NCI-H2171 treated with DMSO at 0.1 percent for 48 hours (cell line): ENCODE measurements at regions not wholly inside any gene's neighbourhood (a gene's known extent, or its start where the extent isn't known, plus 50 kb on each side); places are given as distances from the start of the nearest gene placed in this dataset.
"Not testable (repeated sequence)": the region's sequence is repeated elsewhere in the genome, so short reads cannot be mapped to it uniquely, and the experiment has no call there.

Source experiments
- DNase-seq: peaks from one replicate; lab custom pipeline; 2025; lab: John Stamatoyannopoulos, UW

GRCh38 chr16:23013484-23013883 is 135.8 kb downstream of the USP31 start:
- DNase-seq = no peak

DNA sequence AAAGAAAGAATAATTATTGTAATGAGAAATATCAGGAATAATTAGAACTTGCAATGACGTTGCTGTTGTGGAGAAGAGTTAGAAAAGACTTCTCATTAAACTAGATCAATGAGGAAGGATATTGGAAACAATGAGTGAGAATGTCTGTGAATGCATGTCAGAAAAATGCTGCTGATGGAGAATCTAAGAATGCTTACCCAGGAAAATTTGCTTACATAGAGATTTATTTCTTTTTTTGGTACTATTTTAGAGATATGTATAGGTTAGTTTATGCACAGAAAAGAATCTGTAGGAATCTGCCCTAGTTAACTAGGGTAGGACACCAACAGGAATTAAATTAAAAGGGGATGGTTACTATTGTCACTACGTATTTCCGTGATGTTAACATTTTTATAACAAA is 140.2 kb downstream of the USP31 start:
- DNase-seq = no peak

GRCh38 chr16:23008041-23008440 is 141.2 kb downstream of the USP31 start:
- no peak for DNase-seq

- no peak for DNase-seq
These were observed 142.9 kb downstream of the USP31 start for GRCh38 chr16:23006380-23006779.

- no peak for DNase-seq
These were observed 143.3 kb downstream of the USP31 start for GRCh38 chr16:23005951-23006350.

DNA sequence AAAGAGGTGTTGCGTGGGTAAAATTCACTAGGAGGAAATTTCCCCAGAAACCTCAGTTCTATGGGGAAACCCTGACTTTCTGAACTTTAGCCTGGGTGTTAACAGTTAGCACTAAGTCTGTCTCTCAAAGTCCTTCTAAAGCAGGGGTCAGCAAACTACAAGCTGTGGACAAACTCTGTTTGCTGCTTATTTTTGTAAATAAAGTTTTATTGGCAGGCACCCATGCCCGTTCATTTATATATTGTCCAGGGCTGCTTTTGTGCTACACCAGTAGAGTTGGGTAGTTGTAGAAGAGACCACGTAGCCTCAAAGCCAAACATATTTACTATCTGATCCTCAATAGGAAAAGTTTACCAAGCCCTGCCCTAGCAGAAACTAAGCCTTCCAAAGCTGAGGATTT is 159.7 kb downstream of the USP31 start:
- no peak for DNase-seq

- DNase-seq = no peak
These were observed 165.6 kb downstream of the USP31 start for GRCh38 chr16:22983614-22984013.

DNA sequence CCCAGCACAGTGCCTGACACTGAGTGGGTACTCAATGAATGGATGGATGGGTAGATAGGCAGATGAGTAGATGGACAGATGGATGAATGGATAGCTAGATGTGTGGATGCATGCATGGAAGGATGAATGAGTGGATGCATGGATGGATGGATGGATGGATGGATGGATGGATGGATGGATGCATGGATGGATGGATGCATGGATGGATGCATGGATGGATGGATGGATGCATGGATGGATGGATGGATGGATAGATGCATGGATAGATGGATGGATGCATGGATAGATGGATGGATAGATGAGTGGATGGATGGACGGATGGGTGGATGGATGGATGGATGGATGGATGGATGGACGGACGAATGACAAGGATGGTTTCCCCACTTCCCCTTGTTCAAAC is 166.6 kb downstream of the HS3ST2 start:
- DNase-seq = not testable (repeated sequence)

GRCh38 chr16:22979038-22979437 is 165.1 kb downstream of the HS3ST2 start:
- DNase-seq = no peak

DNA sequence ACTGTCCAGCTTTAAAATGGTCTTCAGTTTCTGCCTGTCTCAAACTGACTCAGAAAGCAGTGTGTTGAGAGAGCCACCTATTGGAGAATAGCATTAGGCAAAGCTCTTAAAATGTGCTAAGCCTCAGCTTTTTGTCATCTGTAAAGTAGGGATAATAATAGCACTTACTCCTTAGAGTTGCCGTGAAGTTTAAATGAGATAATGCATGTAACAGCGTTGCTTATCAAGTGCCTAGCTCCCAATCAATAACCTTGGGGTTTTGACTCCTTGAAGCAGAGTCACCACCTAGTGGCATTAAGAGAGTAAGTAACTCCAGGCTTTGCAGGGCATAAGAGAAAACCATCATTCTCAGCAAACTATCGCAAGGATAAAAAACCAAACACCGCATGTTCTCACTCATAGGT is 163.3 kb downstream of the HS3ST2 start:
- peak; percentile 14 for DNase-seq

GRCh38 chr16:22973522-22973921 is 159.6 kb downstream of the HS3ST2 start:
- no peak for DNase-seq

GRCh38 chr16:22971346-22971924 is 157.5 kb downstream of the HS3ST2 start:
- no peak for DNase-seq

DNA sequence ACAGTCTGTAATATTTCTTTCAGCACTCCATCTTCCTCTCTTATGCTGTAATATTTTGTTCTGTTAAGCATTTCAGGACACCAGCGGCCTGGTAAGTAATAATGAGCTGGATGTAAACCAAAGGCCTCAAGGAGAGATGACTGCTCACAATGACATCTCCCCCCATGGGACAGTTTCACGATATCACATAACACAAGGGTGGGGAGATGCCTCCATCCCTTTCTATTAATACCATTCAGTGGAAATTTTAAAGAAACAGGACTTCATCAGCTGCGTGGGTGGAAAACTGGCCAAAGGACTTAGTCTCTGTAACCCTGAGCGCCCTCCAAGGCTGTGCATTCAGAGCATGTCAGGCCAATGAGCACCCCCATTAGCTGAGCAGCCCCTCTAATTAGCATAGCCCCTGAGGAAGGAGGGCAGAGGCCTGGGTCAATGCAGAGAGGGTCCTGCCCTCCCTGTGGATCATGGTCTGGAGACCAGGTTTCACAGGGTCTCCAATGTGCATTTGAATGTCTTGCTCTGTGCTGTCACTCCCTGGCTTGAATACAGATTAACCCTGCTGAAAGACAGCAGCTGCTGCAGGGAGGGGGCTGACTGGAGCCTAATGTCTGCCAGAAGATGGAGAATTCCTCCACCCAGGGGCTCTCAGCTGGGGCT is 156.4 kb downstream of the HS3ST2 start:
- no peak for DNase-seq

DNA sequence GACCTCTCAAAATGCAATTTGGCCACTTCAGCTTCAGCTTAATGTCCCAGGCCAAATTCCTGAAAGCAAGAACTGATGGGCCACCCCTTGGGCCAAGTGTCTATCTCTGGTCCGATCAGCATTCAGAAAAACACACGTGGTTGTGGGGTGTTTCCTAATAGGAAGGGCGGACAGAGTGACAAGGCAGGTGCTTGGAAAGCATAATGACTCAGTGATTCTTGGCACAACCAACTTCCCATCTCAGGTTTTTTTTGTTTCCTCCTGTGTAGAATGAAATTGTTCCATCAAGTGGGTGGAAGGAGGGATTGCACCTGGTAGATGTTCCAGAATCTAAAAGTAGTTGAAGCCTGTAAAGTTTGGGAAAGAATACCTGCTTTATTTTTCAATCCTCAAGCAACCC is 155.6 kb downstream of the HS3ST2 start:
- DNase-seq = no peak

DNA sequence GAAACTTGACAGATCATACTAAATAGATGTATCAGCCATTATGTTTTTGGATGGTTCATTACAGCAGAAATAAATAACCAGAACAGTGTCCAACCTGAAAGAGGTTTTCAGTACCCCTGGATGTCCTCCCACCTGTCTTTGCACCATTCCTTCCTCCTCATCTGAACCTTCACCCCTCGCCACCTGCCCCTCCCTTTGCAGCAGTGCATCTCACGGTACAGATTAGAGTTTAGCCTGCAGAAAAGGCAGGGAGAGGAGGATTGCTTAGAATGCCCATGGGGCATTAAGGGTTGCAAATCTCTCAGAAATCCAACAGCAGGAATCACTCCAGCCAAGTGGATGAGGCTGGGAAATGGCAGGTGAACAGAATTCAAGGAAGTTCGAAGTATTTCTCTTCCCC is 155.0 kb downstream of the HS3ST2 start:
- no peak for DNase-seq

DNA sequence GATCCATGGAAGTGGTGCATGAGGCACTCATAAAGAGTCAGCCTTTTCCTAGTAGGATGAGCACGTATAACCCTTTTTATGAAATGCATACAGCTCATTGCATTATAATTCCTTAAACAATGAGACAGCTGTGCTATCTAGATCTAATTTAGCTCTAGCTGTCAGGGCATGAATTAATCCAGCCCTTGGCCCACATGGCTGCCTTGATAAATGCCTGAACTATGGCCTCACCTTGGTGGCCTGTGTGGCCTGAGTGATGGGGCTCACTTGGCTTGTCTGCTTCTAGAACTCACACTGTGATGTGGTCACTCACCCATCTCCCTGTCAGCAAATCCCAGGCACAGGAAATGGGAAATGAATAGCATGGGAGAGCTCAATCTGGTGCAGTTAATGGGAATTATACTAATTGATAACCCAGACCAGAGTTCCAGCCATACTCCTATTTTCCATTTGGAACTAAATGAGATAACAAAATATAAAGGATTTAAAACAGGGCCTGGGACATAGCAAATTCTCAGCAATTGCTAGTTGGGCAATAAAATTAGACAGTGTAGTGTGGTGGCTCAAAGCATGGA is 153.6 kb downstream of the HS3ST2 start:
- no peak for DNase-seq
